GM10266 (cell line): ENCODE measurements at regions not wholly inside any gene's neighbourhood (a gene's known extent, or its start where the extent isn't known, plus 50 kb on each side); places are given as distances from the start of the nearest gene placed in this dataset.
"Not testable (repeated sequence)": the region's sequence is repeated elsewhere in the genome, so short reads cannot be mapped to it uniquely, and the experiment has no call there.

Experiments
- DNase-seq: peaks from one replicate; pipeline ENCODE4 v3.0.0; 2012; ENCODE audit errors: extremely low spot score
- TF ChIP-seq, protein P1 (sequence below): IDR thresholded peaks from 2 replicates; pipeline ENCODE4 v1.5.1; 2012; ENCODE audit warnings: mild to moderate bottlenecking, low read depth; ENCODE audit not compliant: control insufficient read depth, insufficient read depth; ENCODE audit errors: missing control alignments

- TF ChIP-seq, protein P1, sequence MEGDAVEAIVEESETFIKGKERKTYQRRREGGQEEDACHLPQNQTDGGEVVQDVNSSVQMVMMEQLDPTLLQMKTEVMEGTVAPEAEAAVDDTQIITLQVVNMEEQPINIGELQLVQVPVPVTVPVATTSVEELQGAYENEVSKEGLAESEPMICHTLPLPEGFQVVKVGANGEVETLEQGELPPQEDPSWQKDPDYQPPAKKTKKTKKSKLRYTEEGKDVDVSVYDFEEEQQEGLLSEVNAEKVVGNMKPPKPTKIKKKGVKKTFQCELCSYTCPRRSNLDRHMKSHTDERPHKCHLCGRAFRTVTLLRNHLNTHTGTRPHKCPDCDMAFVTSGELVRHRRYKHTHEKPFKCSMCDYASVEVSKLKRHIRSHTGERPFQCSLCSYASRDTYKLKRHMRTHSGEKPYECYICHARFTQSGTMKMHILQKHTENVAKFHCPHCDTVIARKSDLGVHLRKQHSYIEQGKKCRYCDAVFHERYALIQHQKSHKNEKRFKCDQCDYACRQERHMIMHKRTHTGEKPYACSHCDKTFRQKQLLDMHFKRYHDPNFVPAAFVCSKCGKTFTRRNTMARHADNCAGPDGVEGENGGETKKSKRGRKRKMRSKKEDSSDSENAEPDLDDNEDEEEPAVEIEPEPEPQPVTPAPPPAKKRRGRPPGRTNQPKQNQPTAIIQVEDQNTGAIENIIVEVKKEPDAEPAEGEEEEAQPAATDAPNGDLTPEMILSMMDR = no peak
- no peak for DNase-seq
These were observed 87.3 kb upstream of the OSTN start for GRCh38 chr3:191111722-191112121.

DNA sequence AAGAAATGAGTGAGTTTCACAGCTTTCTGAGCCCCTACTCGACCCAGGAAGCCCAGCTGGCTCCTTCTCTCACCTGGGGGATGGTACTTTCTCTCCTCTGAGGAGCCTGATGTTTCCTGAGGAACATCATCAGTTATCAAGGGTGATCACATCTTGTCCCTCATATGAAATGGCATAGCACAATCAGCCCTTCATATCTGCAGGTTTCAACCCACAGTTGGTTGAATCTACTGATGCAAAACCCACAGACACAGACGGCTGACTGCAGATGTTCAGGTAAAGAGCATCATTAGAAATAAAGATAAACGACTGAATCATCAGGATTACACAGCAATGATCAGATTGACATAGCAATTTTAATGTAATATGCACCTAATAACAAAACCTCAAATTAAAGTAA is 93.6 kb upstream of the OSTN start:
- TF ChIP-seq, protein P1 = no peak
- DNase-seq = no peak

DNA sequence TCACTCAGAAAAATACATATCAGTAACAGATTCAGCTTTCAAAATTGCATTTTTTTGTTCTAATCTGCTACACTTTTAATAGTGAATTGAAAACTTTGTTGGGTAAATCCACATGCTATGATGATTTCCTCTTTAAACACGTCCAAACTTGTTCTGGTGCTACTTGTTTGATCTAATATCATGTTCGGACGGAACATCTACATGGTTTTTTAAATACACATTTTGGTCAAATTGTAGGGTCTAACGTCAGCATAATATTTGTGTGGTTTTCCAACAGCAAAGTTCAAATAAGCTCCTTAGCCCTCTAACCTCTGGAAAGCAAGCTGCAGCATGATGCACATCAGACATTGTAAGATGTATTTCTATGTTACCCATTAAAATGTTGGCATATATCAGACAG is 98.5 kb upstream of the OSTN start:
- no peak for DNase-seq
- TF ChIP-seq, protein P1 = no peak

- TF ChIP-seq, protein P1 = no peak
- no peak for DNase-seq
These were observed 104.8 kb upstream of the OSTN start for GRCh38 chr3:191094057-191094845.

DNA sequence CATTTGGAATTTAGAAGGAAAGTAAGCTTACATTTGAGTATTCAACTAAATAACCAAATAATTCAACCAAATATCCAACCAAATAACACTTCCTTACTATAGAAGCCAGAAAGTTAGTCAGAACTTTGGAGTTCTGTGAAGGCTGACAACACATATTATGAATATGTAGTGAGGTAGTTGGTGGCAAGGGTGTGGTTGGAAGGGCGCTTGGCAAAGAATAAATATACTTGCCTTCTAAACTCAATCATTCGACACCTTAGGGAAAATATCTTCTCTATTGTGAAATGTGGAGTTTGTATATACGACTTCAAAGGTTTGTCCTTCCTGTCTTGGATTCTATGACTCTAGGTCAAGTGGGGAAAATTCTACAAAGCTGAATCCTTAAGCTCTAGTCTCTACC is 111.7 kb upstream of the OSTN start:
- no peak for DNase-seq
- TF ChIP-seq, protein P1 = no peak

DNA sequence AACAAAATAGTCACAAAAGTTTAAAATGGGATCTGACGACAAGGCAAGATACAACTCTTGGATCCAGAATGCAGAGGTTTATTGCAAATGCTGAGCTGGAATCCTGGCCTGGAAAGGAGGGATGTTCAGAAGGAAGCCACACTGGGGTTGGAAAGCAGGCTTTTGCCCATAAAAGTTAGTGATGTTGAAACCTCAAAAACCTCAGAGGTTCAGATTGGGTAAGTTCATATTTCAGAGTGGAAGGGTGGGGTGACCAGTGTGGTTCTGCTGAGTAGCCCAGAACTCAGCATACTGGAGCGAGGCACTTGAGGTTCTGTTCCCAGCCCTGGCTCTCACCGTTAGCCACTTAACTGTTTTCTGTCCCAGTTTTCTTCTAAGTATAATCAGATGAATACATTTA is 114.0 kb upstream of the OSTN start:
- DNase-seq = no peak
- TF ChIP-seq, protein P1 = no peak

GRCh38 chr3:191078913-191079312 is 120.1 kb upstream of the OSTN start:
- not testable (repeated sequence) for DNase-seq

- no peak for DNase-seq
- TF ChIP-seq, protein P1 = no peak
These were observed 122.0 kb upstream of the OSTN start for GRCh38 chr3:191076903-191077552.
